ENCODE measurements at regions not wholly inside any gene's neighbourhood (a gene's known extent, or its start where the extent isn't known, plus 50 kb on each side); places are given as distances from the start of the nearest gene placed in this dataset.
"Not testable (repeated sequence)": the region's sequence is repeated elsewhere in the genome, so short reads cannot be mapped to it uniquely, and the experiment has no call there.

DNA sequence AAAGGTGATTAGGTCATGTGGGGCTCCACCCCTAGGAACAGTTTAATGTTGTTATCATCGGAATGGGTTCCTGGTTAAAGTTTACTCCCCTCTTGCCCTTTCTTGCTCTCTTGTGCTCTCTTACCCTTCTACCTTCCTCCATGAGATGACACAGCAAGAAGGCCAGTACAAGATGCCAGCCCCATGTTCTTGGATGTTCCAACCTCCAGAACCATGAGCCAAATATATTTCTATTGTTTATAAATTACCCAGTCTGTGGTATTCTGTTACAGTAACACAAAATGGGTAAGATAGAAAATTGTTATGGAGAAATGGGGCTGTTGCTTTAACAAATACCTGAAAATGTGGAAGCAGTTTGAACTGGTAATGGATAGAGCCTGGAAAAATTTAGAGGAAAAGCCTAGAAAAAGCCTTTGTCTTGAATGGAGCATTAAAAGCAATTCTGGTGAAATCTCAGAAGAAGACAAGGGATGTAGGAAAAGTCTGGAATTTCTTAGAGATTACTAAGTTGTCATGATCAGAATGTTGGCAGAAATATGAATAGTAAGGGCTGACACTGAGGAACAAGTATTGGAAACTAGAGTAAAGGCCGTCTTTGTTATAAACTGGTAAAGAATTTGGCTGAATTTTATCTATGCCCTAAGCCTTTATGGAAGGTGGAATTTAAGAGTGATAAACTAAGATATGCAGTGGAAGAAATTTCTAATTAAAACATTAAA is 53.5 kb upstream of the TSC22D1 start:
- no peak for DNase-seq (ENCODE audit: low read depth, low spot score)
- in situ Hi-C loops (cut with HindIII; ENCODE audit: low pct_unique_long_range_greater_than_20kb, low sequenced_read_pairs) = no loop called here

GRCh38 chr13:44628826-44629225 is 52.7 kb upstream of the TSC22D1 start:
- DNase-seq (ENCODE audit: low read depth, low spot score); in situ Hi-C loops (cut with HindIII; ENCODE audit: low pct_unique_long_range_greater_than_20kb, low sequenced_read_pairs): not testable (repeated sequence)

DNA sequence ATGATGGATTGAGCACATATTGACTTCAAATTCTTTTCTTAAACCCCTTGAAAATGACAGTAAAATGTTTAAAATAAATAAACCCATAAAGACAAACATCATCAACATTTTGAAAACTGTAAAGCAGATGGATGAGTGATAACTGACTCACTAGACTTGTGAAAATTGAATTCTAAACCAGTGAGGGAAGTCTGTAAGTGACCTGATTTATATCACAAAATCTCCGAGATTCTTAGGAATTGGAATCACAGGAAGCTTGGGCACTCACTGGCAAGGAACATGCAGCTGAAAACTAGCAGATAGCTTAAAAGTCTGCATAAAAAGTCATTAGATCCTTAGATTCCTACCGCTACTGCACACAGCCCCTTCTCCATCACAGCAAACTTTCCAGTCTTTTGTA is 51.3 kb upstream of the TSC22D1 start:
- in situ Hi-C loops (cut with HindIII; ENCODE audit: low pct_unique_long_range_greater_than_20kb, low sequenced_read_pairs) = no loop called here
- DNase-seq (ENCODE audit: low read depth, low spot score) = no peak

GRCh38 chr13:44626176-44626575 is 50.0 kb upstream of the TSC22D1 start:
- no peak for DNase-seq (ENCODE audit: low read depth, low spot score)
- in situ Hi-C loops (cut with HindIII; ENCODE audit: low pct_unique_long_range_greater_than_20kb, low sequenced_read_pairs) = no loop called here
